ENCODE measurements at regions not wholly inside any gene's neighbourhood (a gene's known extent, or its start where the extent isn't known, plus 50 kb on each side); places are given as distances from the start of the nearest gene placed in this dataset.
"Not testable (repeated sequence)": the region's sequence is repeated elsewhere in the genome, so short reads cannot be mapped to it uniquely, and the experiment has no call there.

DNA sequence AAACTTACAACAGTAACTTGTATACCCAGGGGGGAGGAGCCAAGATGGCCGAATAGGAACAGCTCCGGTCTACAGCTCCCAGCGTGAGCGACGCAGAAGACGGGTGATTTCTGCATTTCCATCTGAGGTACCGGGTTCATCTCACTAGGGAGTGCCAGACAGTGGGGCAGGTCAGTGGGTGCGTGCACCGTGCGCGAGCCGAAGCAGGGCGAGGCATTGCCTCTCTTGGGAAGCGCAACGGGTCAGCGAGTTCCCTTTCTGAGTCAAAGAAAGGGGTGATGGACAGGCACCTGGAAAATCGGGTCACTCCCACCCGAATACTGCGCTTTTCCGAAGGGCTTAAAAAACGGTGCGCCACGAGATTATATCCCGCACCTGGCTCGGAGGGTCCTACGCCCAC, 278.8 kb downstream of the FAM47B start:
- DNase-seq (ENCODE audit: low read depth, low spot score), result peak; percentile 18

DNA sequence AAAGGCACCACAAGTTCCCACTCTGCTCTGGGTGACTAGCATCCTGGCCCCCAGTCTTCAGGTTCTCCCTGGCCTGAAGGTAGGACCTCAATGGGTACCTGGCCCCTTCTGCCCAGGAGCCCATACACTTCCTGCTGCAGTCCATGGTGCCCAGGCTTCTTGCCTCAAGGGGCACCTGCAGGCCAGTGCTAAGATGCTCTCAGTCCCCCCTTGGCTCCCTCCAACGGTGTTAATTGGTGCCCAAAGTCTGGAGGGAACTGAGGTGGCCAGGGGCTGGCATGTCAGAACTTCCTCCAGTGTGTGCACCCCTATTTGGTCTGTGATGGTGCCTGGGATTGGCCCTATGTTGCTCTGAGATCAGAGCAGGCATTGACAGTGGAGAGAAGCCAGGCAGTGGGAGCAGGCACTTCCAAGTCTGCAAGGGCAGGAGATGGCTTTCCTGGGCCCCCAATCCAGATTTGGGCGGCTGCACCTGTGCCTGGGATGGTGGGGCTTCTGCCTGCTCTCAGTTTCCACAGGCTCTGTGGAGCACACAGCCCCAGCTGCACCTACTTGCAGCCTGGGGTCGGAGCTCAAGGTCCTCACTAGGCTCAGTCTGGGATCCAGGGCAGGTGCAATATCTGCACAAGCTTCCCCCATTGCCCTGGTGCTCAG, 301.6 kb downstream of the FAM47B start:
- no peak for DNase-seq (ENCODE audit: low read depth, low spot score)

DNA sequence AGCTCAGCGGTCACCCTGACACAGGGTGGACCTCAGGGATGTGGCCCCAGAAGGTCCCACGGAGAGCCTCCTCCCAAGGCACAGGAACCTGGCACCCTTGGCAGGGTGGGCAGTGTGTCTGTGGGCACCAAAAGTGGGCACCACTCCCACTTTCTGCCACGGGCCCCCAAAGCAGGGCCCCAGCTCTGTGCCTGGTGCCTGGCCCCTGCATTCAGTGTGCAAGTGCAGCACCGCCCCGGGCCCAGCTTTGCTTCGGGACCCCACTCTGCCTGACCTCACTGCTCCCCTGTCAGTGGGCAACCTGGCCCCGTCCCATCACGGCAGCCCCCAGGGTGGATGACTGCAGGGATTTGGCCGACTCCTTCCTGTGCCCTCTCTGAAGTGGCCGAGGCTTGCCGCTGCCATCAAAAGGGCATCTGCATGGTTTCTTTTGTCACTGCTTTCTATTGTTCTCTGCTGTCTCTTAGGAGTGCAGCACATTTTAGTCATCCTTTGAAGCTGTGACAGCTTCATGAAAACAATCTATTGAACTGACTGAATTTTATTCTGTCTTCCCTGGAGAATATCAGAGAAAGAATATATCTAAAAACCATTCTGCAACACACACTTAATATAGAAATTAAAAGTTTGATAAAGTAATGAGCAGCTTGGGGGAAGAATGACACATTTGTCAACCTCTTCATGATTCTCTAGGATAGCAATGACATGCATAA, 302.4 kb downstream of the FAM47B start:
- DNase-seq (ENCODE audit: low read depth, low spot score), result no peak

DNA sequence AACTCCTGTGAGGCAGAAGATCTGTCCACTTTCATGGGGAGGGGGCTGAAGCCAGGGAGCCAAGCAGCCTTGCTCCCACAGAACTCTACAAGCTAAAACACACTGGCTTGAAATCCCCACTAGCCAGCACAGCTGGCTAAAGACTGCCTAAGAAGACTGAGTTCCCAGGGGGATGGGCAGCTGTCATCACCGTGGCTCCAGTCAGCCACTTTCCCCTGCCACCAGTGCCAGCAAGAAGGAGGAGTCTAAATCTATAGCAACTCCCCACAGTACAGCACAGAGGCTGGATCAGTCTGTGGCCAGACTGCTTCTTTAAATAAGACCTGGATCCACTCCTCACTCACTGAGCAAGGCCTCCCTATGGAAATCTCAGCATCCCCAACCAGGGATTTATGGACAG, 308.6 kb downstream of the FAM47B start:
- no peak for DNase-seq (ENCODE audit: low read depth, low spot score)

DNA sequence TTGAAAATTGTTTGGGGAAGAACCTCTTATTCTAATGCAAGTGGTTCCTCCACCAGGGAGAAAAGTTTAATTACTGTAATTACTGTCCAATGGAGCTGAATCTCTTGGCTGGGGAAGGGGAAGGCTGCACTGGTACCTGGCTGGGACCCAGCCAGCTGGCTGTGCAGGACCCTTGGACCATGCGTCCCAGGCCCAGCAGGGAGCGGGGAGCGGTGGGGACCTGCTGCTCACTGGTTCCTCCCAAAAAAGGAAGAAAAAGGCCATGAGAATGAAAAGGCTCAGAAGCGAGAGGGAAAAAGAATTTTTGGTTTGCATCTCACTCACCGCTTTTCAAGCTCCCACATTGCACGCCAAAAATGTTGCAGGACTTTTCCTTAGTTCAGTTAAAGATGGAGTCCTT, 333.5 kb downstream of the FAM47B start:
- DNase-seq (ENCODE audit: low read depth, low spot score), result peak; percentile 10

DNA sequence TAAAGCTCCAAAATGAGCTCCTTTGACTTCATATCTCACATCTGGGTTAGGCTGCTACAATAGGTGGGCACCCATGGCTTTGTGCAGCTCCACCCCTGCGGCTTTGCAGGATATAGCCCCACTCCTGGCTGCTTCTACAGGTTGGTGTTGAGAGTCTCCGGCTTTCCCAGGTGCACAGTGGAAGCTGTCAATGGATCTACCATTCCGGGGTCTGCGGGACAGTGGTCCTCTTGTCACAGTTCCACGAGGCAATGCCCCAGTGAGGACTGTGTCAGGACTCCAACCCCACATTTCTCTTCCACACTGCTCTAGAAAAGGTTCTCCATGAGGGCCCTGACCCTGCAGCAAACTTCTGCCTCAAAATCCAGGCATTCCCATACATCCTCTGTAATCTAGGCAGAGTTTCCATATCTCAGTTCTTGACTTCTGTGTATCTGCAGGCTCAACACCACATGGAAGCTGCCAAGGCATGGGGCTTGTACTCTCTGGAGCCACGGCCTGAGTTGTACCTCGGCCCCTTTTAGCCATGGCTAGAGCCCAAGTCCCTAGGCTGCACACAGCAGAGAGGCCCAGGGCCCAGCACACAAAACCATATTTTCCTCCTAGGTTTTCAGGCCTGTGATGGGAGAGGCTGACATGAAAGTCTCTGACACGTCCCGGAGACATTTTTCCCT, 342.8 kb downstream of the FAM47B start:
- no peak for DNase-seq (ENCODE audit: low read depth, low spot score)

DNA sequence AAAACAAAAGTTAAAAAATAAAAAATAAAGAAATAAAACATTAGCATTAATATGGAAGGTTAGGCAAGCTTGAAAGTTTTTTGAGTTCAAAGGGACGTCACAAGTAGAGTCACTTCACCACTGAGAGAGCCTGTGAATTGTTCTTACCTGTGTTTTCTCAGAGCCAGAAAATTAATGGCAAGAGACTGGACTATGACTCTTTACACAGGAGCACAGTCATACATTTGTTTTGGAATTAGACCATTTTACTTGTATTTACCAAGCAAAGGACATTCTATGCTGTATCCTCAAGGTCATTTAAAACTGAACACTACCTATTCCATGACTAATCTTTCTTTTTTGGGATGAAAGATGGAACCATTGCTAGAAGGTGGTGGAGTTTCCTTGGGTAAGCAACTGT, 346.1 kb downstream of the FAM47B start:
- DNase-seq (ENCODE audit: low read depth, low spot score), result no peak

DNA sequence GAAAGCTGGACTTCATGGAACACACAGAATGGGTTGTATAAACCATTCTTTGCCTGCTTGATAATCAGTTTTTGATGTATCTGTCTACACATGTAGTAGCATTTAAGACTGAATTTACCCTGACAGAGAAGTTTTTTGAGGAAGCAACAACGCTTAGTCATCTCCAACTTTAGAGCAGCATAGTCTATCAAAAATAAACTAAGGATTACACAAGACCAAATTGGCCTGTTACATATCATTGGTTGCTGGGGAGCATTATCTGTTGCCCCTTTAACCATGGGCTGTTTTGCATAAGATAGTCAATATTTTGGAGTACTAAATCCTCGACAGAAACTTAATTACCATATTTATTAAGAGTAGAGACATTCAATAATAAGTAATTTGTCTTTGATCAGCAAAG, 347.4 kb downstream of the FAM47B start:
- no peak for DNase-seq (ENCODE audit: low read depth, low spot score)

DNA sequence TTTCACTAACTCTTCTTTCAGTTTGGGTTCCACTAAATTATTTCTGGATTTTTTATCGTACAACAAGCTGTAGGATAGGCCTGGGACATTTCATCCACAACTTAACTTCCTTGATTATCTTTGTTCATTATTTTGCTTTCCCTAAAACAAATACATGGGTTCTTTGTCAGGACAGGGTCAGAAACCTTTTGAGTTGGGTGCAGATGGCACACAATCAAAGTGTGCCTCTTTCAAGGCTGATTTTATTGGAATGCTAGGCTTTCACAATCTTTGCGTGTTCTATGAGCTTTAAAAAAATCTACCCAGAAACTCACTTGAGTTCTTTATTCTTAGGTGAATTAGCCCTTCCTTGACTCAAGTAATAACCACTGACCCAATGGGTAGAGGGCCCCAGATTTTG, 348.4 kb downstream of the FAM47B start:
- DNase-seq (ENCODE audit: low read depth, low spot score), result no peak

DNA sequence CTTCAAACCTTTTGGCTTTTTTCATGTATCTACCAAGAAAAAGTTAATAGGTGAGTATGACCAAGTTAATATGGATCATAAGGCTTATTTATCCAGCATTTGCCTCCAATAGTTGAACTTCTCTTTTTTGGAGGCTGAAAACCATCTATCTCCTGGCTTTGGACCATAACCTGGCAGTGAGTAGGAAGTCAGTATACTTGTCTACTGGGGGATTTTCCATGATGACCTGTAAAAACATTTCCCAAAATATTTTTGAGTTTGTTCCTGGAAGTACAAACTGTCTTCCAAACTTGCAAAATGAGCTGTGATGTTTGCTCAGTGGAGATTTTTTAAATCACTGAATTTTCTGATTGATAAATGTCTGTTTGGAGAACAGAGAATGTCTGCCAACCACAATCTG, 349.9 kb downstream of the FAM47B start:
- no peak for DNase-seq (ENCODE audit: low read depth, low spot score)

DNA sequence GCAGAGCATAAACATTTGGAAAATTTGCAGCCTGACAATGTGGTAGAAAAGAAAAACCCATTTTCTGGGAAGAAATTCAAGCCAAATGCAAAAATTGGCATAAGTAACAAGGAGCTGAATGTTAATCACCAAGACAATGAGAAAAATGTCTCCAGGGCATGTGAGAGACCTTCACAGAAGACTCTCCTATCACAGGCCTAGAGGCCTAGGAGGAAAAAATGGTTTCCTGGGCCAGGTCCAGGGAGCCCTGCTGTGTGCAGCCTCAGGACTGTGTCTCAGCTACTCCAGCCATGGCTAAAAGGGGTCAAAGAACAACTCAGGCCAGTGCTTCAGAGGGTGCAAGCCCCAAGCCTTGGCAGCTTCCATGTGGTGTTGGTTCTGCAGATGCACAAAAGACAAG, 362.4 kb downstream of the FAM47B start:
- DNase-seq (ENCODE audit: low read depth, low spot score), result not testable (repeated sequence)

DNA sequence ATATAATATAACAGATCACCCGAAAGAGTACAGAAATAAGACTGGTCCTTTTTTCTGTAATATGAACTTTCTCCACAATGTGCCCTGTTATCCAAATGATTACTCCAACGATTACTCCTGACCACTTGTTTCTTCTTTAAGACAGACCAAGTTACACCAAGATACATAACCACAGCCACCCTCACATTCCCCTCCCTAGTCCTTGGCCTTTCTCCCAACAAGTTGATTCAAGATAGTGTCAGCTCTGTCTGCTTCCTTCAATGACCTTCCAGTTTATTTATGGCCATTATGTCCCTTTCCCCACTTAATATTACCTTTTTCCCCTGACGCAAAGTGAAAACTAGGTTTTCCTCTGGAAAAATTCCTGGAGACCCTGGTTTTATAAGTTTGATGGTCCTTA, 397.2 kb downstream of the FAM47B start:
- no peak for DNase-seq (ENCODE audit: low read depth, low spot score)

DNA sequence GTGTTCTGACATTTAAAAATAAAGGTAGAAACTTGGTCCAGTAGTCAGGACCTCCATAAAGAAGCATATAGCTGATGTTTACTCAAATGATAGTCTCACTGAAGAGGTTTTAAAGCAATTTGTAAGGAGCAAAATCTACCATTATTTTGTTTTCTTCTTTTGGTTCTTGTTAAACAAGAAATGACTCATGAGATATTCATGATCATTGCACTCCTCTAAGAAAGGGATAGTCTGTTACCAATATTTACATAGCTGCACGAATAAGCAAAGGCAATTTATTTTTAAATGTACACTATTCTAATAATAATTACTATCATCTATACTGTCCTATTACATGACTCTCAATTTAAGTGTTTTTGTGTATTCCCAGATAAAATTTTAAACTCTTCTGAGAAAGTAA, 397.9 kb downstream of the FAM47B start:
- no peak for DNase-seq (ENCODE audit: low read depth, low spot score)

DNA sequence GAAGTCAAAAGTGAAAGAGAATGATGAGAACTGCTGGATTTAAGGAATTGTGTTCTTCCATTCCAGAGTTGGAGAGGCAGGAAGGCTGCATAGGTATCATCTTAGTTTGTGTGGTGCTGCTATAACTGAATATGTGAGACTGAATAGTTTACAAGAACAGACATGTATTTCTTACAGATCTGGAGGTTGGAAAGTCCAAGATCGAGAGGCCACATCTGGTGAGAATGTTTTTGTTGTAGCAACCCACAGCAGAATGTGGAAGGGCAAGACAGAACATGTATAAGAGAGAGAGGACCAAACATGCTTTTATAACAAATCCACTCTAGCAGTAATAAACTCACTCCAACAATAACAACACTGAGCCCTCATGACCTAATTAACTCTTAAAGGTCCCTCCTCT, 408.6 kb downstream of the FAM47B start:
- DNase-seq (ENCODE audit: low read depth, low spot score), result no peak

DNA sequence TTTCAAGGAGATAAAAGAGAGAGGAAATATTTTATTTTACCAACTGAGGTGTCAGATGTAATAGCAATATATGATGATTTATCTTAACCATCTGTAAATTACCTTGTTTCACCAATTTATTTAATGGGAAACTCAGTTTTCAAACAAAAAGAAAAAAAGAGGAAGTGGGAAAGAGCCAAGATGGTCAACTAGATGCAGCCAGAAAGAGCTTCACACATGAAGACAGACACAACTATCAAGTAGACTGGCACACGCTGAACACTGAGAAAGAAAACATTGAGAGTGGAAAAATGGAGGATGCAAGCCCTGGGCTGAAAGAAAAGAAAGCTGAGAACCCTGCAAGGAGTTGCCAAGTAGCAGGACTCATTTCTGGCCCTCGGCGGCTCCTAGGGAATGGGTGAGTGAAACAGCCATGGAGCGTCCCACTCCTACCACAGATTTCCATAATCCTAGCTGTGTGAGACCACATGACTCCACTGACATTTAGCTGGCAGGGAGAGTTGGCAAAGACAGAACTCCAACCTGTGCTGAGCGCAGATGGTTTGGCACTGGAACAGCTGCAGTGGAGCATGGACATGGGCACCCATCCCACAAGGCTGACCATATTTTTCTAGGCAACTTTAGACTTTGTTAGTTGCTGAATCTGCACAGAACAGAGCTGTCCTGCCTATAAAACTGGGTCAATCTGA, 409.3 kb downstream of the FAM47B start:
- no peak for DNase-seq (ENCODE audit: low read depth, low spot score)

DNA sequence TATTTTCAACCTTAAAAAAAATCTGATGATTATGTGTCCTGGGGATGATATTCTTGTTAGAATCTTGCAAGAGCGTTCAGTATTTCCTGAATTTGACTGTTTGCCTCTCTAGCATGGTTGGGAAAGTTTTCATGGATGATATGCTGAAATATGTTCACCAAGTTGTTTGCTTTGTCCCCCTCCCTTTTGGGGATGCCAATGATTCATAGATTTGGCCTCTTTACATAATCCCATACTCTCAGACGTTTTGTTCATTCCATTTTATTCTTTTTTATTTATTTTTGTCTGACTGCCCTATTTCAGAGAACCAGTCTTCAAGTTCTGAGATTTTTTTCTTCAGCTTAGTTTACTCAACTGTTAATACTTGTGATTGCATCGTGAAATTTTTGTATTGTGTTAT, 415.1 kb downstream of the FAM47B start:
- no peak for DNase-seq (ENCODE audit: low read depth, low spot score)

DNA sequence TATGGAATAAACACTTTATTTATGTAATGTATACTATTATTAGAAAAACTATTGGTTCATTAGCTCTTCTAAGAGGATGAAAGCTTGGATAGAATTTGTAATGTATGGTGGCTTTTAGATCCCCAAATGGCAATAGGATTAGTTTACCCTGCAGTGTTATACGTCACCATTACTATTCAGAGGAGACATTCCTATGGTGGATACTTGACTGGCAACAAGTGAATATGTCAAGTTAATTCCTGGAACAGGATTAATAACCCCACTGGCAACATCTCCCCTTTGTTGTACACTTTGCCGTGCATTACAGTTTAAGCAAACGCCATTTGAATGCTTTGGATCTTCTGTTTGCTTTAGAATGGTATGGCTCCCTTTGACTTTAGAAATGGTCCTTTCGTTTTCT, 420.3 kb downstream of the FAM47B start:
- no peak for DNase-seq (ENCODE audit: low read depth, low spot score)

DNA sequence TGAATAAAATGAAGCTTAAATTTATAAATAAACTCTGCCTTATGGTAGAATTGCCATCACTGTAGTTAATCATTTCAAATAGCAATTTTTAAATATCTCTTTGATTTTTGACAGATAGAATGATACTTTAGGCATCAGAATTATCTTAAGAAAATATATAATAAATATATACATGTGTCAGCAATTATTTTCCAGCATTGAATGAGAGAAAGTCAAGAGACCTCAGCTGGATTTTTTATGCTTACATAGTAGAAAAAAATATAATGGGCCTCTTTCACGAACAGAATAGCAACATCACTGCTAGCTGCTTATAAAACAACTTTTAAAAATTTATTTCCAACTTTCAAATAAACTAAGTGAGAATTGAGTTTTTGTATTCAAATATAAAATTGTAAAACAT, 424.0 kb upstream of the MAGEB16 start:
- DNase-seq (ENCODE audit: low read depth, low spot score), result no peak

DNA sequence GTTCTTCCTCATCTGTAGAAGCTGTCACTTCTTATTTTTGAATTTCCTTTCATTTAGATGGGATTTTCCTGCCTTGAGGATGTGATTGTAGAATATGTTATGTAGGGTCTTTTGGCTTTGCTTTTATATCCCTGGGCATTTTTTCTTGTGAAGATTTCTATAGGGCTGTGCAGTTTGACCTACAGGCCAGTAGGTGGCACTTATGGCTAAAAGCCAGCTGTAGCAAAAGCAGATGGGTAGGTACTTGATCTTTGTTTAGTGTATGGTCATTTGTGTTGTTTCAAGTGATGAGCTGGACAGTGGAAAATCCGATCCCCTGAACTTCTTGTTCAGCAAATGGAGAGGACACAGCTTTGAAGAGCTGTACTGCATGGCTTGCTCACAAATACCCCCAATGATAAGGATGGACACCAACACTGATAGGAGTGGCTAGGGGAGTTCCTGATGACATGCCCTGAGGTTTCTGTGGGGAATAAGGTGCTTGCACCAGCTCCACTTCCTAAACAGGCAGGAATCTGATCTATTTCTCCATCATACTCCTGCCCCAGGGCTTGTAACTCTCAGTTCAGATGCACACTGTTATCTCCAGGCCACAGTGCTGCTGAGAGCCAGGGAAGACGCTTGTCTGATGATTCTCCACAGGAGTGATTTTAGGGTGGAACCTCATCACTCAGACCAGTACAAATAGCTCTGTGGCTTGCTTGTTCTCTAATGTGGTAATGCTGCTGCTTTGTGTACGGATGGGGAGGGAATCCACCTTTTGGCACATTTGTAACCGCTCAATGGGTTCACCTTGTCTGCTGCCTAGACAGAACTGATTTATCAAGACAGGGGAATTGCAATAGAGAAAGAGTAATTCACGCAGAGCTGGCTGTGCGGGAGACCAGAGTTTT, 417.1 kb upstream of the MAGEB16 start:
- peak; percentile 79 for DNase-seq (ENCODE audit: low read depth, low spot score)

DNA sequence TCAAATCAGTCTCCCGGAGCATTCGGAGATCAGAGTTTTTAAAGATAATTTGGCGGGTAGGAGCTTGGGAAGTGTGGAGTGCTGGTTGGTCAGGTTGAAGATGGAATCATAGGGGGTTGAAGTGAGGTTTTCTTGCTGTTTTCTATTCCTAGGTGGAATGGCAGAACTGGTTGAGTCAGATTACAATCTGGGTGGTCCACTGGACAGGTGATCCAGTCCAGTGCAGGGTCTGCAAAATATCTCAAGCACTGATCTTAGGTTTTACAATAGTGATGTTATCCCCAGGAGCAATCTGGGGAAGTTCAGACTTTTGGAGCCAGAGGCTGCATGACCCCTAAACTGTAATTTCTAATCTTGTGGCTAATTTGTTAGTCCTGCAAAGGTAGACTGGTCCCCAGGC, 416.4 kb upstream of the MAGEB16 start:
- peak; percentile 51 for DNase-seq (ENCODE audit: low read depth, low spot score)

DNA sequence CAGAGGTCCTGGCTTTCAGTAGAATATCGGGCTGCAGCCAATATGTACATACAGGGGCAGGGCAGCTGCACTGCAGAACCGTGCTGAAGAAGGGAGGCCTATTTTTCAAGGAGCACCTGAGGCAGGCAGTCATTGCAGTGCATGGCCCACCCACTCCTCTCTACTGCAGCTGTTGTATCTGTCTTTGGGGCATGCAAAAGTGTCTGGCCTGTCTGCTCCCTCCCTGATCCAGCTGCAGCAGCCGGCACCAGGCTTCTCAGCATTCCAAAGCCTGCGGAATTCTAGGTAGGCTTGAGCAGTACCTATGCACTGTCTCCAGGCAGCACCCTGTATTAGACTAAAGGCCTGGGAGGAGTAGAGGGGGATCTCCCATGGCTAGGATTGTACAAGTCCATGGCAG, 415.2 kb upstream of the MAGEB16 start:
- DNase-seq (ENCODE audit: low read depth, low spot score), result peak; percentile 66

DNA sequence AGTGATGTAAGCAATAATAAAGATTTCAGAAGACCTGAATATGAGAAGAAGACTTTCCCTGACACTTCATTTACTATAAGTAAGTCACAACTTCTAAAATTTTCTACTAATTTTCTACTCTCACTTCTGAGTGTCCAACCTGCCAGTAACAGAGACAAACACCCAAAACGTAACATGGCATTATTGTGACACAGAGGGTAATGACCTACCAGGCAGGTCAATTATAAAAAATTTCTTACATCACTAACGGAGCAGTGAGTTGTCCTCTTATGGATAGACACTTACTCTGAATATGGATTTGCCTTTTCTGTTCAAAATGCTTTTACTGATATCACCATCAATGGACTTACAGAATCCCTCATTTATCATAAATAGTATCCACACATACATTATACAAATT, 405.9 kb upstream of the MAGEB16 start:
- DNase-seq (ENCODE audit: low read depth, low spot score), result no peak

Measured in ELF-1 (cell line).